ENCODE measurements at regions not wholly inside any gene's neighbourhood (a gene's known extent, or its start where the extent isn't known, plus 50 kb on each side); places are given as distances from the start of the nearest gene placed in this dataset.
A peak's percentile ranks its signal among the peaks of the same experiment; 100 is the strongest.

- H3K18ac ChIP-seq (ENCODE audit: low read depth, low read length) = no peak overlapping the region; the same call in 1 of the 2 replicates
- no peak overlapping the region for H2BK20ac ChIP-seq (ENCODE audit: low read depth, low read length)
- dilution Hi-C loops (cut with HindIII; ENCODE audit: low sequenced_read_pairs, unreplicated experiment) = no loop called here
- POLR2A ChIA-PET (ENCODE audit: unreplicated experiment) = no interaction called here
- no peaks in the 10 kb centered on the region for H3K27me3 ChIP-seq (ENCODE audit: control insufficient read depth, insufficient read depth, low read length)
- no peak overlapping the region for H4K5ac ChIP-seq (ENCODE audit: low read depth, low read length)
- H3K9me1 ChIP-seq (ENCODE audit: insufficient read depth, low read length) = no peaks in the 10 kb centered on the region; the same call in 1 of the 2 replicates
- intact Hi-C loops (cut with micrococcal nuclease) = no loop called here
- ATAC-seq (ENCODE audit: low read depth) (peak; percentile 24; the same call in 1 of the 2 replicates), DNase-seq (peak; percentile 82)
- H3K36me3 ChIP-seq (ENCODE audit: control insufficient read depth, insufficient read depth, low read length) = no peaks in the 10 kb centered on the region
- TF ChIP-seq FOS (IDR thresholded peaks at IDR 0.05; ENCODE audit: low read depth, low read length) (0 out of 2 replicates have a peak, but pooled peaks have one; percentile 25), RAD21 (IDR thresholded peaks at IDR 0.05; ENCODE audit: low read length) (no peak)
- BruUV-seq (replicated peaks) = no TSS peak
- peak overlapping the region; percentile 27 for H2BK5ac ChIP-seq (ENCODE audit: low read depth, low read length, poor library complexity, severe bottlenecking)
- peaks cover 25% of the 10 kb centered on the region for H4K20me1 ChIP-seq (ENCODE audit: insufficient read depth, low read length)
- no peak overlapping the region for H4K8ac ChIP-seq (ENCODE audit: low read depth in 2 of 2, low read length in 2 of 2)
- peak overlapping the region; percentile 60; the same call in 1 of the 2 replicates for H3K4me2 ChIP-seq (ENCODE audit: low read depth, low read length)
- H3K4me3 ChIP-seq (ENCODE audit: insufficient read depth, low read depth, low read length) = no peak overlapping the region
- no peak overlapping the region for H2BK120ac ChIP-seq (ENCODE audit: low read depth, low read length)
- CTCF ChIA-PET = no interaction called here
- no peak overlapping the region for H3K14ac ChIP-seq (replicated peaks; ENCODE audit: low read depth, low read length)
- H3K56ac ChIP-seq (ENCODE audit: extremely low read depth, insufficient read depth, low read length) = no peak overlapping the region
- no peak overlapping the region for H4K91ac ChIP-seq (ENCODE audit: insufficient read depth, low read depth, low read length)
- in situ Hi-C loops (cut with MboI; ENCODE audit: low sequenced_read_pairs) = no loop called here
- no CpG with 5 or more reads among the region's 2 CpGs for WGBS, 2 experiments (ENCODE audit: extremely low coverage in 2 of 2, insufficient read length in 1 of 2)
- H2AK5ac ChIP-seq (ENCODE audit: low read depth, low read length) = no peak overlapping the region
- H3K4me1 ChIP-seq (ENCODE audit: control insufficient read depth, insufficient read depth, low read length) = peaks cover 6% of the 10 kb centered on the region
- H3K9ac ChIP-seq (ENCODE audit: low read depth, low read length) = no peak overlapping the region
- no peak overlapping the region for H3K4ac ChIP-seq (ENCODE audit: low read depth, low read length)
- H3K79me1 ChIP-seq (ENCODE audit: low read depth in 1 of 2, low read length in 2 of 2) = peaks cover 31 to 49% of the 10 kb centered on the region in 2 experiments
- no peak overlapping the region for H2AK9ac ChIP-seq (replicated peaks; ENCODE audit: low read depth, low read length, poor library complexity)
- no peak overlapping the region for H3K23ac ChIP-seq (ENCODE audit: low read depth, low read length)
- H3K9me3 ChIP-seq (ENCODE audit: control insufficient read depth, insufficient read depth, low read length) = peaks cover 3% of the 10 kb centered on the region; the same call in 1 of the 2 replicates
- no peak overlapping the region for H2AFZ ChIP-seq (replicated peaks; ENCODE audit: low read length, poor library complexity)
- no peak overlapping the region for H3K27ac ChIP-seq (ENCODE audit: insufficient read depth, low read length)
- H2BK15ac ChIP-seq (ENCODE audit: low read depth, low read length) = no peak overlapping the region
Observed at GRCh38 chr14:71497645-71498086, 434.6 kb upstream of the RGS6 start.
